Prostate gland (tissue), 2 donors: ENCODE measurements at regions not wholly inside any gene's neighbourhood (a gene's known extent, or its start where the extent isn't known, plus 50 kb on each side); places are given as distances from the start of the nearest gene placed in this dataset.

Experiments used
- DNase-seq: peaks from one replicate; pipeline ENCODE4 v3.0.0-alpha.2; 2019; ENCODE audit warnings: low spot score
- H3K27ac ChIP-seq, 2 donors: fragments of 200-600 bp; sonication (generic); 2 replicates each; pipeline ENCODE4 v1.5.1; 2017 to 2019
- H3K27me3 ChIP-seq: fragments of 200-600 bp; sonication (generic); replicated peaks from 2 replicates; pipeline ENCODE4 v1.5.1; 2019; ENCODE audit not compliant: insufficient read depth
- H3K36me3 ChIP-seq, 2 donors: fragments of 200-600 bp; sonication (generic); 1 replicate in 1 of 2; 2 replicates in 1 of 2; pipeline versions ENCODE4 v1.5.1 to v1.8.1; 2017 to 2019
- H3K4me1 ChIP-seq: fragments of 200-600 bp; sonication (generic); replicated peaks from 2 replicates; pipeline ENCODE4 v1.5.1; 2019
- H3K4me3 ChIP-seq, 2 donors: fragments of 200-600 bp; sonication (generic); 2 replicates each; pipeline ENCODE4 v1.5.1; 2017 to 2019
- H3K9me3 ChIP-seq: fragments of 200-600 bp; sonication (generic); 2 replicates; pipeline ENCODE4 v1.5.1; 2017
- CTCF ChIP-seq, 4 experiments: fragments of 200-600 bp in 2 of 4; fragments of 450-650 bp in 2 of 4; sonication (generic) in 2 of 4; IDR thresholded peaks; 1 replicate in 3 of 4; 2 replicates in 1 of 4; pipeline ENCODE4 v1.5.1; 2016 to 2019; ENCODE audit warnings: antibody characterized with exemption in 4 of 4, mild to moderate bottlenecking in 2 of 4, moderate library complexity in 2 of 4
- POLR2A ChIP-seq: fragments of 450-650 bp; IDR thresholded peaks from one replicate; pipeline ENCODE4 v1.6.1; 2016; ENCODE audit warnings: antibody characterized with exemption, mild to moderate bottlenecking
- POLR2AphosphoS5 ChIP-seq: sonication (generic); formaldehyde crosslinking; IDR thresholded peaks from one replicate; pipeline ENCODE4 v1.6.1; 2017; ENCODE audit warnings: antibody characterized with exemption
- WGBS: methylation state at CpG from one replicate; pipeline ENCODE4 v1.1.5; 2018; 5-methylcytosine and 5-hydroxymethylcytosine counted together
- intact Hi-C: fragments of 100-400 bp; cut with DNase I; formaldehyde crosslinking; loops from one replicate; pipeline ENCODE4 v1.14.2; 2022

- Histone ChIP-seq H3K27me3 (no peaks in the 10 kb centered on the region), H3K4me1 (no peaks in the 10 kb centered on the region), H3K27ac (no peak overlapping the region), H3K9me3 (no peaks in the 10 kb centered on the region), H3K36me3 (no peaks in the 10 kb centered on the region), H3K4me3 (no peak overlapping the region)
- WGBS, result 55% methylated on average over 3 of the region's 3 CpGs
- intact Hi-C loops, result no loop called here
- DNase-seq, result no peak
- TF ChIP-seq POLR2A, result no peak
- TF ChIP-seq POLR2AphosphoS5, result no peak
- TF ChIP-seq CTCF (IDR thresholded peaks at IDR 0.05), result no peak
Observed at GRCh38 chr4:182169987-182170386, 73.2 kb upstream of the TENM3 start.

DNA sequence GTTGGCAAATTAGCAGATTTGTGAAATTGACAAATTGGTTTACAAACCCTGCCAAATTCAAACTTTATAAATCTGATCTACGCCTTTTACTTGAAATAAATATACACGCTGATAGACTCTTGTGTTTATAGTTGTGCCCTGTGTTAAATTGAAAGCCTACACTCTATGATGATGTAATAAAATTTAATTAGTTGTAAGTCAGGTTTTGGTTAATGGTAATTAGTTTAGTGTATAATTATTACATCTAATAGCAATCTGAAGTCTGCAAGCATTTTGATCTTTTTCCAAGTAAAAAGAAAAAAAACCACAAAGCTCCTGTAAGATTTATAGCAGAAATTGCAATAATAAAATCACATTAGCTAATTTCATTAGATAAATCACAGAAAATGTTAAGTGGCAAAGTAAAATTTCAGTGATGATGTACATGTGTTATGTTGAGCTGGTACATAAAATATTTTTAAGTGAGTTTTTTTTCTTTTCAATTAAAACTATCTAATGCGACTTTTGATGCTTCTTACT is 72.7 kb upstream of the TENM3 start:
- DNase-seq, result no peak
- intact Hi-C loops, result no loop called here
- 80% methylated on average over 3 of the region's 3 CpGs for WGBS
- Histone ChIP-seq H3K27ac (no peak overlapping the region), H3K9me3 (no peaks in the 10 kb centered on the region), H3K4me3 (no peak overlapping the region), H3K36me3 (no peaks in the 10 kb centered on the region), H3K27me3 (no peaks in the 10 kb centered on the region), H3K4me1 (no peaks in the 10 kb centered on the region)
- no peak for TF ChIP-seq POLR2AphosphoS5
- no peak for TF ChIP-seq CTCF (IDR thresholded peaks at IDR 0.05)
- TF ChIP-seq POLR2A, result no peak

- H3K27me3 ChIP-seq, result no peaks in the 10 kb centered on the region
- H3K36me3 ChIP-seq, result no peaks in the 10 kb centered on the region
- no peaks in the 10 kb centered on the region for H3K9me3 ChIP-seq
- no peak for DNase-seq
- TF ChIP-seq POLR2AphosphoS5, result no peak
- TF ChIP-seq CTCF (IDR thresholded peaks at IDR 0.05), result no peak
- TF ChIP-seq POLR2A, result no peak
- WGBS, result 88% methylated on average over 1 of the region's 1 CpG
- H3K4me3 ChIP-seq, result no peak overlapping the region
- intact Hi-C loops, result no loop called here
- no peak overlapping the region for H3K27ac ChIP-seq
- H3K4me1 ChIP-seq, result no peaks in the 10 kb centered on the region
Observed at GRCh38 chr4:182174979-182175378, 68.2 kb upstream of the TENM3 start.

GRCh38 chr4:182175788-182176519 is 67.2 kb upstream of the TENM3 start:
- no peak for DNase-seq
- intact Hi-C loops, result no loop called here
- Histone ChIP-seq H3K9me3 (no peaks in the 10 kb centered on the region), H3K27ac (no peak overlapping the region), H3K4me1 (no peaks in the 10 kb centered on the region), H3K27me3 (no peaks in the 10 kb centered on the region), H3K4me3 (no peak overlapping the region), H3K36me3 (no peaks in the 10 kb centered on the region)
- no peak for TF ChIP-seq POLR2A
- TF ChIP-seq CTCF (IDR thresholded peaks at IDR 0.05), result no peak
- no peak for TF ChIP-seq POLR2AphosphoS5
- 90% methylated on average over 19 of the region's 19 CpGs for WGBS

- intact Hi-C loops, result no loop called here
- 86% methylated on average over 6 of the region's 6 CpGs for WGBS
Observed at GRCh38 chr4:182177166-182177565, 66.0 kb upstream of the TENM3 start.

More at GRCh38 chr4:182177166-182177565, 66.0 kb upstream of the TENM3 start:
- TF ChIP-seq CTCF (IDR thresholded peaks at IDR 0.05) (no peak), POLR2A (no peak), POLR2AphosphoS5 (no peak)
- H3K27me3 ChIP-seq, result no peaks in the 10 kb centered on the region
- H3K36me3 ChIP-seq, result no peaks in the 10 kb centered on the region
- H3K4me1 ChIP-seq, result no peaks in the 10 kb centered on the region
- no peaks in the 10 kb centered on the region for H3K9me3 ChIP-seq
- H3K4me3 ChIP-seq, result no peak overlapping the region
- DNase-seq, result no peak
- H3K27ac ChIP-seq, result no peak overlapping the region
